Stimulated activated CD4-positive, alpha-beta T cell treated with anti-CD3 and anti-CD28 coated beads, Interleukin-12 subunit alpha, Interleukin-12 subunit beta, amount 100 ng/mL, for 48 hours (primary cell): ENCODE measurements at regions not wholly inside any gene's neighbourhood (a gene's known extent, or its start where the extent isn't known, plus 50 kb on each side); places are given as distances from the start of the nearest gene placed in this dataset.
"Not testable (repeated sequence)": the region's sequence is repeated elsewhere in the genome, so short reads cannot be mapped to it uniquely, and the experiment has no call there.

Experiments used
- DNase-seq, 3 donors: peaks; one replicate each; pipeline ENCODE4 v3.0.0-alpha.2; 2020; ENCODE audit warnings: low read depth in 2 of 3, low spot score in 1 of 3

GRCh38 chr4:8721621-8722020 is 129.1 kb downstream of the CPZ start:
- DNase-seq, result no peak

DNA sequence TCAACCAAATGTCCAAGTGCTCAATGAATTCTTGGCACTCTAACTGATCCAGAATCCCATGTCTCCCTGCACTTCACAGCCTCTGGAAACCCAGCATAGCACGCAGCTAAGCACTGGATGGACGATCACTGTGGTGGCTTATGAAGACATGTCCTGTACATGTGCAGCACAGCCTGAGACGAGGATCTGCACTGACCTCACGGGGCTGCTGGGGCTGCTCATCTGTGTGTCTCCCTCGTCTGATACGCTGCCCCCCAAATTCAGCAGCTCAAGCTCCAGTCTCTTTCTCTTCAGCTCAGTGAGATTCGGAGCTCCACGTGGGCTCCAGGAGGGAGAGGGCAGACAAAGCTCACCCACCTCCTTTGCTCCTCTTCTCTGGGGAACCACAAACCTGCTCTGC is 126.9 kb downstream of the CPZ start:
- no peak for DNase-seq

DNA sequence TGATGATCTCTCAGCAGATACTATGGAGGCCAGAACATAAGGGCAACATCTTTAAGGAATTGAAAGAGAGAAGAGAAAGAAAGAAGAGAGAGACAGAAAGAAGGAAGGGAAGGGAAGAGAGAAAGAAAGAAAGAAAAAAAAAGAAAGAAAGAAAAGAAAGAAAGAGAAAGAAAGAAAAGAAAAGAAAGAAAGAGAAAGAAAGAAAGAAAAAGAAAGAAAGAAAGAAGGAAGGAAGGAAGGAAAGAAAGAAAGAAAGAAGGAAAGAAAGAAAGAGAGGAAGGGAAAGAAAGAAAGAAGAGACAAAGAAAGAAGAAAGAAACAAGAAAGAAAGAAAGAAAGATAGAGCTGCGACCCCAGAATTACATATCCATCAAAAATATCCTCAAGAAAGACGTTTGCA is 124.9 kb downstream of the CPZ start:
- DNase-seq, result not testable (repeated sequence)

- no peak for DNase-seq
Observed at GRCh38 chr4:8710946-8711345, 118.4 kb downstream of the CPZ start.

GRCh38 chr4:8710416-8710815 is 117.9 kb downstream of the CPZ start:
- DNase-seq, result no peak

- no peak for DNase-seq
Observed at GRCh38 chr4:8709729-8710360, 117.3 kb downstream of the CPZ start.

- DNase-seq, result no peak
Observed at GRCh38 chr4:8709050-8709728, 116.6 kb downstream of the CPZ start.

DNA sequence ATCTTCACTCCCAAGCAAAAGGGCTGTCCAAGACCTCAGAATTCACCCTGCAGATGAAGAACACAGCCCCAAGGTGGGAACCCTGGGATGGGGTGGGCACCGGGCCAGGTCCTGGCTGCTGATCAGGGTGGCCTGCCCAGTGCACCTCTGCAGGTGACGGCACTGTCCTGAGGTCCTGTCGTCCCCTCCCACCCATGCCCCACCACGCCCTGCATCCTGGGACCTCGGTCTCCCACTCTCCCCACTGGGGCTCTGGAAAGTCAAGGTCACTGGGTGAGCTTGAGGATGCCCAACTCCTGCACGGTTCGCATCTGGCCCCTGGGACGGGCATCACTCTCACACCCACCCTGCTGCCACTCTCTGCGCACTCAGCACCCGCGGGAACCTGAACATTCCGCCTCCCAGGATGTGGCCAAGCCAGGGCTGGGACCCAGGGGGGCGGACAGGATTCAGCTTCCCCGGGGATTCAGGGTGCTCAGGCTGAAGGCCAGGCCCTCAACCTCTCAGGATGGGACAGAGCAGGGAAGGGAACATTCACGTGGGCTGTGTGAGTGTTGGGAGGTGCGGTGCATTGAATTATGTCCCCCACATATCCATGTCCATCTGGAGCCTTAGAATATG is 115.9 kb downstream of the CPZ start:
- no peak for DNase-seq

- DNase-seq, result no peak
Observed at GRCh38 chr4:8707045-8707781, 114.6 kb downstream of the CPZ start.

GRCh38 chr4:8706216-8707044 is 113.9 kb downstream of the CPZ start:
- DNase-seq, result no peak

- no peak for DNase-seq
Observed at GRCh38 chr4:8705161-8706145, 112.9 kb downstream of the CPZ start.

- no peak for DNase-seq
Observed at GRCh38 chr4:8704632-8705031, 112.1 kb downstream of the CPZ start.

DNA sequence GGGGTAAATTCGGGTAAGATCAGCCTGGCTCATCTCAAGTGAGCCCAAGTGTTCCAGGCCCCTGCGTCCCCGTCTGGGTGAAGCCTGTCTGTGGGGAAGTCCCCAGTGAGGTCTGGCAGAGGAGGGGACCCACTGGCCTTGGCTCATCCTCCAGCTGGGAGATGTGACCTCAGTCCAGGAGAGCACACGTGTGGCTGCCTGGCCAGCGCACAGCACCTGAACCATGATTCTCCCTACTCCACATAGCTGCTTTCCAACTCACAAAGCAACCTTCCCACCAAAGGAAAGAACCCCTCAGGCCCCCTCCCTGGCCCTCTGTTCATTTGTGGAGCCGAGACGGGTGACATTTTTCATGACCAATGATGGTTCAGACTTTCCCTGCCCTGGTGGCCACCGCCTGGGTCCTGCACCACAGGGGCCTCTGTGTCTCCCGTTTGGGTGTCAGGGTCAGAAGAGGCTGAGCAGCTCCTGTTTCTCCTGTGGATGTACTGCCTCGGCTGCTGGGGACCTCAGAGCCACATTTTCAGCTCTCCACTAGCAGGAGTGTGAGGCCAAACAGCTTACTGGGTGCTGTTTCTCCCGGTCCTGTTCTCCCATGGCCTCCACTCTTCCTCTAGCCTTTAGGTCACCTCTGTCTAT is 111.4 kb downstream of the CPZ start:
- no peak for DNase-seq

- DNase-seq, result no peak
Observed at GRCh38 chr4:8703401-8703696, 110.8 kb downstream of the CPZ start.

DNA sequence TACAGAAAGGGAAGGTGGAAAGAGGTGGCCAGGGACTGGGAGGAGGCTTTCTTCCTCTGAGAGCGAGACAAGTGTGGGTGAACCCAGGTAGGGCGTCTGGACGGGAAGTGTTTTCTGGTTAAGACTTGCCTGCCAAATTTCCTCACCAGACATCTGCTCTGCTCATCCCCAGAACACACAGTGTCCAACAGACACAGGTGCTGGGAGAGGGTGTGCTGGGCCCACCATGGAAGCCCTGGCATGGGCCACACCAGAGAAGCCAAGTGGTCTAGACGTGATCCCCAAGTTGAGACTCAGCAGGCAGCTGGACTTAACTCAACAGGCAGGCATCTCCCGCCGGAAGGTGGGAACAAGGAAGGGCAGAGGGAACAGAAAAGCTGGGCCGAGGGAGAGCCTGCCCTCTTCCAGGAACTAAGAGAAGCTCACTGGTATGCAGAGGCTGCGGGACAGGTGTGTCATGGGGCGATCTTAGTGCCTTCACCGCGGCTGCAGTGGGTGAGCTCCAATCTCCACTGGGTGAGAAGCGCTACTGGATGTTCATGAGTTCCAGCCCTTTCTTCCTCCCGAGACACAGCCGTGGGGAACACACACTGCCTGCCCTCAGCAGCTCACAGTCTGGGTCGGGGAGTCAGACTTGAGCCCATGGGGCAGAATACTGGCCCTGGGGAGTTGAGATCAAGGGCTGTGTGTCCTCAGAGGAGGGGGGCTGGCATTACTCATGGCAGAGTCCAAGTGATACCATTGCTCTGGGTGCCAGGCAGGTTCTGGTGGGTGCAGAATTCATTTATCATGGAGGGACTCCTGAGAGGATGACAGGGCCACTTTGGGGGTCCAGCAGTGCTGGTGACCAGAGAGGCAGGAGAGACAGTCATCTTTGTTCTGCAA is 110.2 kb downstream of the CPZ start:
- DNase-seq, result no peak

DNA sequence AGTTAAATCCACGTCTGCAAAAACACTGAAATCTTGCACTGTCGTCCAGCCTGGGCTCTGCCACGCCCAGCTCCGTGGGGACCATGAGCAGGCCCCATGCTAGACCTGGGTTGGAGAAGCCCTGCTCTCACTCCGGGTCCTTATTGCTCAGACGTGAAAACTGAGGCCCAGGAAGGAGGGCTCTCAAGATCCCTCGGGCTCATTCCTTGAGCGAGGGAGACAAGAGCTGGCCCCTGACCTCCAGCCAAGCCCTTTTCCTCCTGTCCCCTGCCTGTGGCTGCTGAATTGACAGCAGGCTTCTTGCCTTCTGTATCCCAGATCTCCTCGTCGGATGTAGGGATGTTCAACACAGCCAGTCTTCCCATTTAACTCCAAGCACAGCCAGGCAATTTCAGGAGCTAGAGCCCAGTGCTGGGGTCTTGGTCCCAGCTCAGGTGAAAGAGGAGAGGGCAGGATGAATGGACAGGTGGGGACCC is 109.5 kb downstream of the CPZ start:
- DNase-seq, result no peak

DNA sequence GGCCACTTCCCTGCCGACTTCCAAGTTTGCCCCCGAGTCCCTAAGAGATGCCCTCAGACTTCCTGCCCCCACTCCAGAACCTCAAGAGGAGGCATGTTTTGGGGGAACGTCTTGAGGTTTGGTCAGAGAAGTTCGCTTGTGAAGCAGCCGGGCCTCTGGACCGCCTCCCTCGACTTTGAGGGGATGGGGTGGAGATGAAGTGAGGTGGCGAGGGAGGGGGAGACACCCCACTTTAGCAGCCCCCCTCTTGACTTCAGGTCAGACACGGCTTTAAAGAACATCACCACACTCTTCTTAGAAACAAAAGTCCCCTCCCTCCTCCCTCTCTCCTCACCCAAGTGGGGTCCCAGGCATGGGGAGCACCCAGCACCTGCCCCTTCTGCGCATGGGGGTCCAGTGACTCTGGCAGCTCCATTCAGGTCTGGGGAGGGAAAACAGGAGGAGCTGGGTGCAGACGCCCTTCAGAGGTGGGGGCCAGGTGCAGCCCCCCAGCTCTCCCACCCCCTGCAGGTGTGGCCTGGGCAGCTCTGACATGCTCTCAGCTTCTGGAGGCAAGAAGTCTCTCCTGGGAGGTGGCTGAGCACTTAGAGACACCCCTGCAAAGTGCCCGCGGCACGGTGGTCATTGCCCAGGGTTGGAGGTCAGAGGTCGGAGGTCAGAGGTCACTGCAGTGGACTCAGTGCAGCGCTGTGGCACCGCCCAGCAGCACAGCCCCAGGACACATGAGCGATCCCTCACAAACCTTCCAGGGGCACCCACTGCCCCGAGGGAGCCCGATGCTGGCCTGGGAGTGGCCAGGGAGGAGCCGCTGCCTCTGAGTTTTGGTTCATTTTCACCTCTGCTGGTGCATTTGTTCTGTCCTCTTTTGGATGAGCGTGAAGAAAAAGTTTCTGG is 108.8 kb downstream of the CPZ start:
- DNase-seq, result no peak
